ENCODE measurements at regions not wholly inside any gene's neighbourhood (a gene's known extent, or its start where the extent isn't known, plus 50 kb on each side); places are given as distances from the start of the nearest gene placed in this dataset.

DNA sequence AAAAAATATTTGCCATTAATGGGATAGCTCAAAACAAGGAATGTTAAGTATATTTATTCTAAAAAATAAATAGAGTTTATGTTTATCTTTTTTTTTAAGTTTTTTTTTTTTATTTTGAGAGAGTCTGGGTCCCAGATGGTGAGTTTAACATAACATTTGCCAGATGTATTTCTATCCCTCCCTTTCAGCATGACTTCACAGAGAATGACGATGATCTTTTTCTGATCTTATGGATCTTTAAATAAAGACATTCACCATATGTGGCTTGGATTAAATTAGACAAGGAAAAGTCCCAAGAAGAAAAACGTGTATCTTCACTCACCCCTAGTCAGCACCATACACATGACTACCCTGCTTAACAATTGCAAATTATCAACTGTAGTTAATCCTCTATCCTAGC lies 839.8 kb upstream of the CNTN5 start:
- H2AFZ ChIP-seq (ENCODE audit: low read depth, low read length), result no peak overlapping the region
- no peak overlapping the region for H3K4me2 ChIP-seq (ENCODE audit: low read length)
- no peaks in the 10 kb centered on the region for H3K4me1 ChIP-seq (ENCODE audit: low read length)
- no peaks in the 10 kb centered on the region for H3K36me3 ChIP-seq (replicated peaks; ENCODE audit: low read depth, low read length)
- no peak for TF ChIP-seq CTCF (IDR thresholded peaks at IDR 0.05; ENCODE audit: low read depth, low read length)
- TF ChIP-seq EZH2phosphoT487 (IDR thresholded peaks at IDR 0.05; ENCODE audit: low read depth), result no peak
- no peak overlapping the region for H3K4me3 ChIP-seq (ENCODE audit: low read length)
- H4K20me1 ChIP-seq (ENCODE audit: insufficient read depth, low read length), result no peaks in the 10 kb centered on the region
- H3K9ac ChIP-seq (ENCODE audit: low read length), result no peak overlapping the region
- no peak overlapping the region for H3K27ac ChIP-seq (ENCODE audit: low read length)
- H3K9me3 ChIP-seq (ENCODE audit: insufficient read depth, low read length), result no peaks in the 10 kb centered on the region
- no peaks in the 10 kb centered on the region for H3K27me3 ChIP-seq (ENCODE audit: low read depth, low read length)
- no peaks in the 10 kb centered on the region for H3K79me2 ChIP-seq (ENCODE audit: low read length)

DNA sequence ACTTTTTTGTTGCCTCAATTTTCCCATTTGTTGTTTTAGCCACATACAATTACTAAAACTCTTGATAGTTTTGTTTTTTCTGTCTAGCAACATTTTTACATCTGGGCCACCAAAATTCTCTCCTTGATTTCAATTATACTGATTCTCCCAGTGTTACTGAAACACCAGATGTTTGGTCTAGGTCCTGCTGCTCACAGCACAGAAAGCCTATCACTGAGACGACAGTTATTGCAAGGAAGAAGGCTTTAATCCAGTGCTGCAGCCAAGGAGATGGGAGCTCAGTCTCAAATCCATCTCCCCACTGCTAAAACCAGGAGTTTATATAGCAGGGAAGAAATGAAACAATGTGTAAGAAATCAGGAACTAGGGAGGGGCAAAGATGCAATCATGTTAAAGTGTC lies 837.7 kb upstream of the CNTN5 start:
- no peaks in the 10 kb centered on the region for H4K20me1 ChIP-seq (ENCODE audit: insufficient read depth, low read length)
- no peak overlapping the region for H2AFZ ChIP-seq (ENCODE audit: low read depth, low read length)
- H3K4me1 ChIP-seq (ENCODE audit: low read length), result no peaks in the 10 kb centered on the region
- no peaks in the 10 kb centered on the region for H3K27me3 ChIP-seq (ENCODE audit: low read depth, low read length)
- H3K9ac ChIP-seq (ENCODE audit: low read length), result no peak overlapping the region
- no peaks in the 10 kb centered on the region for H3K79me2 ChIP-seq (ENCODE audit: low read length)
- no peak for TF ChIP-seq EZH2phosphoT487 (IDR thresholded peaks at IDR 0.05; ENCODE audit: low read depth)
- TF ChIP-seq CTCF (IDR thresholded peaks at IDR 0.05; ENCODE audit: low read depth, low read length), result no peak
- H3K4me3 ChIP-seq (ENCODE audit: low read length), result no peak overlapping the region
- no peak overlapping the region for H3K27ac ChIP-seq (ENCODE audit: low read length)
- H3K36me3 ChIP-seq (replicated peaks; ENCODE audit: low read depth, low read length), result no peaks in the 10 kb centered on the region
- H3K9me3 ChIP-seq (ENCODE audit: insufficient read depth, low read length), result no peaks in the 10 kb centered on the region
- no peak overlapping the region for H3K4me2 ChIP-seq (ENCODE audit: low read length)

GRCh38 chr11:98185245-98185644 lies 835.5 kb upstream of the CNTN5 start:
- H3K4me2 ChIP-seq (ENCODE audit: low read length), result no peak overlapping the region
- H3K4me1 ChIP-seq (ENCODE audit: low read length), result no peaks in the 10 kb centered on the region
- H3K4me3 ChIP-seq (ENCODE audit: low read length), result no peak overlapping the region
- H2AFZ ChIP-seq (ENCODE audit: low read depth, low read length), result no peak overlapping the region
- no peaks in the 10 kb centered on the region for H4K20me1 ChIP-seq (ENCODE audit: insufficient read depth, low read length)
- no peaks in the 10 kb centered on the region for H3K9me3 ChIP-seq (ENCODE audit: insufficient read depth, low read length)
- no peaks in the 10 kb centered on the region for H3K79me2 ChIP-seq (ENCODE audit: low read length)
- no peak overlapping the region for H3K9ac ChIP-seq (ENCODE audit: low read length)
- no peak overlapping the region for H3K27ac ChIP-seq (ENCODE audit: low read length)
- TF ChIP-seq CTCF (IDR thresholded peaks at IDR 0.05; ENCODE audit: low read depth, low read length) (no peak), EZH2phosphoT487 (IDR thresholded peaks at IDR 0.05; ENCODE audit: low read depth) (no peak)
- H3K36me3 ChIP-seq (replicated peaks; ENCODE audit: low read depth, low read length), result no peaks in the 10 kb centered on the region
- H3K27me3 ChIP-seq (ENCODE audit: low read depth, low read length), result no peaks in the 10 kb centered on the region

- H3K9ac ChIP-seq (ENCODE audit: low read length), result no peak overlapping the region
- H3K9me3 ChIP-seq (ENCODE audit: insufficient read depth, low read length), result no peaks in the 10 kb centered on the region
- H3K4me3 ChIP-seq (ENCODE audit: low read length), result no peak overlapping the region
- H3K4me2 ChIP-seq (ENCODE audit: low read length), result no peak overlapping the region
- H3K79me2 ChIP-seq (ENCODE audit: low read length), result no peaks in the 10 kb centered on the region
- no peaks in the 10 kb centered on the region for H4K20me1 ChIP-seq (ENCODE audit: insufficient read depth, low read length)
- no peaks in the 10 kb centered on the region for H3K27me3 ChIP-seq (ENCODE audit: low read depth, low read length)
- H3K4me1 ChIP-seq (ENCODE audit: low read length), result no peaks in the 10 kb centered on the region
- no peak overlapping the region for H3K27ac ChIP-seq (ENCODE audit: low read length)
- no peaks in the 10 kb centered on the region for H3K36me3 ChIP-seq (replicated peaks; ENCODE audit: low read depth, low read length)
- TF ChIP-seq CTCF (IDR thresholded peaks at IDR 0.05; ENCODE audit: low read depth, low read length) (no peak), EZH2phosphoT487 (IDR thresholded peaks at IDR 0.05; ENCODE audit: low read depth) (no peak)
- no peak overlapping the region for H2AFZ ChIP-seq (ENCODE audit: low read depth, low read length)
These were observed 826.1 kb upstream of the CNTN5 start for GRCh38 chr11:98194611-98195010.

Data from OCI-LY3 (cell line).